Activated gamma-delta T cell treated with anti-CD3 and anti-CD28 coated beads, Interleukin-2, amount 50 U/mL, for 16 hours (primary cell): ENCODE measurements at regions not wholly inside any gene's neighbourhood (a gene's known extent, or its start where the extent isn't known, plus 50 kb on each side); places are given as distances from the start of the nearest gene placed in this dataset.

Source experiments
- DNase-seq: peaks from one replicate; pipeline ENCODE4 v3.0.0-alpha.2; 2020; ENCODE audit warnings: low read depth

- no peak for DNase-seq
Measured at GRCh38 chr10:14468023-14468441, 137.3 kb upstream of the FRMD4A start.

GRCh38 chr10:14466257-14466656 lies 135.5 kb upstream of the FRMD4A start:
- DNase-seq: no peak

GRCh38 chr10:14460447-14460846 lies 129.7 kb upstream of the FRMD4A start:
- no peak for DNase-seq

GRCh38 chr10:14459665-14460064 lies 128.9 kb upstream of the FRMD4A start:
- DNase-seq: no peak

- no peak for DNase-seq
Measured at GRCh38 chr10:14456870-14457266, 126.1 kb upstream of the FRMD4A start.

- no peak for DNase-seq
Measured at GRCh38 chr10:14456218-14456869, 125.6 kb upstream of the FRMD4A start.

GRCh38 chr10:14454629-14455028 lies 123.9 kb upstream of the FRMD4A start:
- no peak for DNase-seq

- no peak for DNase-seq
Measured at GRCh38 chr10:14454206-14454605, 123.5 kb upstream of the FRMD4A start.

GRCh38 chr10:14453593-14453992 lies 122.9 kb upstream of the FRMD4A start:
- DNase-seq: no peak

- no peak for DNase-seq
Measured at GRCh38 chr10:14451341-14451740, 120.6 kb upstream of the FRMD4A start.

- no peak for DNase-seq
Measured at GRCh38 chr10:14450041-14450491, 119.3 kb upstream of the FRMD4A start.

- DNase-seq: no peak
Measured at GRCh38 chr10:14449293-14449815, 118.6 kb upstream of the FRMD4A start.

GRCh38 chr10:14448197-14448990 lies 117.7 kb upstream of the FRMD4A start:
- DNase-seq: no peak

- DNase-seq: no peak
Measured at GRCh38 chr10:14447094-14447839, 116.5 kb upstream of the FRMD4A start.

- DNase-seq: no peak
Measured at GRCh38 chr10:14439451-14440259, 108.9 kb upstream of the FRMD4A start.

GRCh38 chr10:14438576-14438975 lies 107.9 kb upstream of the FRMD4A start:
- DNase-seq: no peak

- no peak for DNase-seq
Measured at GRCh38 chr10:14438057-14438456, 107.3 kb upstream of the FRMD4A start.

- DNase-seq: no peak
Measured at GRCh38 chr10:14435976-14436632, 105.4 kb upstream of the FRMD4A start.

GRCh38 chr10:14433147-14433546 lies 102.4 kb upstream of the FRMD4A start:
- no peak for DNase-seq

GRCh38 chr10:14431868-14432267 lies 101.1 kb upstream of the FRMD4A start:
- DNase-seq: no peak

- no peak for DNase-seq
Measured at GRCh38 chr10:14429043-14429700, 98.4 kb upstream of the FRMD4A start.
